ENCODE measurements at regions not wholly inside any gene's neighbourhood (a gene's known extent, or its start where the extent isn't known, plus 50 kb on each side); places are given as distances from the start of the nearest gene placed in this dataset.

DNA sequence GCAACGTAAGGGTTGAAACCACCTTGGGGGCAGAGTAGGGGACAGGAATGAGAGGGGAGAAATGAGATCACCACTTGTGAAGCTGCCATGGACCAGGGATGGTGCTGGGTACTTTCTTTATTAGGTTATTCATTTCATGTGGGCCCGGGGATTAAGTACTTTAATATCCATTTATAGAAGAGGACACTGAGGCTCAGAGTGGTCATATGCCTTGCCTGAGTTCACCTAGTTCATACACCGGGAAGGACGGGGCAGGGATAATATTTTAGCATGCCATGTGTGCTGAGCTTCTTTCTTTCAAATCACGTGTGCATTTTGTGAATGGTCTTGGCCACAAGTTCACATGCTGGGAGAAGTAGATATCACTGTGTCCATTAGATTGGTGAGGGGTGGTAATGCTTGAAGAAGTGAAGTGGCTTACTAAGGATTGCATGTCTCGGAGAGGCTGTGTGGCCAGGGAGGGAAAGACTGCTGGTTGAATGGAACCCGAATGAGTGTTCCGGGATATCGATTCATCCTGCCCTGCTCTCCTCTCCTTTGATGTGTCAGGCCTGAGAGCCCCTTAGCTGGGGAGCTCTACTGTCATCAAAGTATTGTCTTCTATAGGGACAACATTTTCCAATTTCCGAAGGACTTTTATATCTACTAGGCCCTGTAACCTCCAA is 187.1 kb downstream of the MYCN start:
- ATAC-seq (replicated peaks in 6 of 8) = no peak
- Histone ChIP-seq H3K27ac (no peak overlapping the region), H3K4me3 (no peak overlapping the region), H3K4me1 (replicated peaks in 1 of 2) (peaks cover 0 to 7% of the 10 kb centered on the region in 2 donors)
- WGBS, 10 experiments = 4 to 100% (median 87%) methylated on average over 1 to 6 of the region's 10 CpGs; no CpG with 5 or more reads in 2 of the 10 experiments
- in situ Hi-C loops (cut with MboI; ENCODE audit: low pct_unique_long_range_greater_than_20kb in 2 of 9, low sequenced_read_pairs in 9 of 9, unreplicated experiment in 9 of 9) = no loop called here

DNA sequence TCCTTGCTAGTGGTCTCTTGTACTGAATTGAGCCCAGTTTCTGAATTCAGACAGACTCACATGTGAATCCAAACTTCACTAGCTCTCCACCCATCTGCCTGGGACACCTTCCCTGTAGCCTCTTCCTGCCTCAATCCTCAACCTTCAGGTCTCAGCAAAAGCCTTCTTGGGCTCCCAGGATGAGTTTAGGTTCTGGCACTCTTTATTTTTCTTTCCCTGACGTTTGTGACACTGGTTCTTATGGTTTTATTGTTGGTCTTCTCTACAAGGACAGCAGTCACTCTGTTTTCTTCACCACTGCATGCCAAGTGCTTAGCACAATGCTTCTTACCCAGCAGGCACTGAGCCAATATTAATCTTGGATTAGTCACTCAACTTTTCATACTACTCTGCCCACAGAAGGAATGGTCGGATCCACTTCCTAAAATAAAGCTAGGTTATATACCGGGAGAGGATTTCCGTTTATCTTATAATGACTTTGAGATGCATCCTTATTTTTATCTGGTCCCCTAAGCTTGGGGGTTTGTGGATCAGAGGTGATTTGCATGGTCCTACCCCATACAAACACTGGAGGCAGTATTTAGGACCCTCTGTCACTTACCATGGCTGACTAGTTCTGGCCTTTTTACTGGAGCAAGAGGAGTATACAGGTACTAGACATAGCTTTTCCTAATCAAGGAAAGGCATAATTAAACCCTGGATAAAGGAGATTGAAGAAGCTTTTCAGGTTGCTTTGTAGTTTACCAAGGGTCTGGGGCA is 186.3 kb downstream of the MYCN start:
- in situ Hi-C loops (cut with MboI; ENCODE audit: low pct_unique_long_range_greater_than_20kb in 2 of 9, low sequenced_read_pairs in 9 of 9, unreplicated experiment in 9 of 9) = no loop called here
- 49 to 100% (median 89%) methylated on average over 1 to 4 of the region's 4 CpGs; no CpG with 5 or more reads in 1 of the 10 experiments for WGBS, 10 experiments
- ATAC-seq (replicated peaks in 6 of 8) = peak in 1 of 8 experiments; percentile 34
- Histone ChIP-seq H3K4me3 (no peak overlapping the region), H3K4me1 (replicated peaks in 1 of 2) (peaks cover 0 to 7% of the 10 kb centered on the region in 2 donors), H3K27ac (no peak overlapping the region)

DNA sequence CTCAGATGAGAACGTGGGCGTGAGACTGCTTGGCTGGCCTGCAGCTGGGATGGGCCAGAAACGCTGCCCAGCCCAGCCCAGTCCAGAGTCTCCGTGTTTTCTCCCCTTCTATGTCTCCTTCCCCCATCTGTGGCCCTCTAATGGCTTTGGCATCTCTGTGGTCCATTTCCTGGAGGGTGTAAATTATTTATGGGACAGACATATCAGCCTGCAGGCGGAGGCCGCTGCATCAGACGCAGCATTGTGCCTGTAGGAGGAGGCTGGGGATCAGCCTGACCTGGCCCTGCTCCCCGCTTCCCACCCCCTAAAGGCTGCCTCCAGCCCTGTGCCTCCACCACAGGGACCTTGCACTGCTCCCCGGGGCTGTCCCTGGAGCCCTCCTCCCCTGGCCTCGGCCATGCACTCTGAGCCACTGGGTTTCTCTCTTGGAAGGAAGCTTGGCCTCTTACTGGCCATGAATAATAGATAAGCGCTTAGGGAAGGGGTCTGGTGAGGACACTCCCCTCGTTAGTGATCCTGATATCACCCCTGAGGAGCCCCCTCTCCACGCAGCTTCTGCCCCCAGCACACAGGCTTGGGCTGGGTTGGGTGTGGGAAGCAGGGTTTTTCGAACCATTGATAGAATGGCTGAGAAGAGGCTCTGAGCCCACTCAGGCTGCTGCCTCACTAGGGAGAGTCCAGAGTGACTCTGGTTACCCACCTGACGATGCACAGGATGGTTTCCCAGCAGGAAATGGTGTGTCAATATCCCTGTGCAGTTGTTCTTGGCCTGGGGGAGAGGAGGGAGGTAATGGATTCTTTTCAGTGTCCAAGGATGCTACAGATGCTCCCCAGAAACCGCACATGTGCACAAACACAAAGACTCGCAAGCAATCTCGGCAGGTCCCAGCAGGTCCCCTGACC is 185.5 kb downstream of the MYCN start:
- H3K4me3 ChIP-seq = no peak overlapping the region
- peak in 1 of 8 experiments; percentile 81 for ATAC-seq (replicated peaks in 6 of 8)
- in situ Hi-C loops (cut with MboI; ENCODE audit: low pct_unique_long_range_greater_than_20kb in 2 of 9, low sequenced_read_pairs in 9 of 9, unreplicated experiment in 9 of 9) = no loop called here

DNA sequence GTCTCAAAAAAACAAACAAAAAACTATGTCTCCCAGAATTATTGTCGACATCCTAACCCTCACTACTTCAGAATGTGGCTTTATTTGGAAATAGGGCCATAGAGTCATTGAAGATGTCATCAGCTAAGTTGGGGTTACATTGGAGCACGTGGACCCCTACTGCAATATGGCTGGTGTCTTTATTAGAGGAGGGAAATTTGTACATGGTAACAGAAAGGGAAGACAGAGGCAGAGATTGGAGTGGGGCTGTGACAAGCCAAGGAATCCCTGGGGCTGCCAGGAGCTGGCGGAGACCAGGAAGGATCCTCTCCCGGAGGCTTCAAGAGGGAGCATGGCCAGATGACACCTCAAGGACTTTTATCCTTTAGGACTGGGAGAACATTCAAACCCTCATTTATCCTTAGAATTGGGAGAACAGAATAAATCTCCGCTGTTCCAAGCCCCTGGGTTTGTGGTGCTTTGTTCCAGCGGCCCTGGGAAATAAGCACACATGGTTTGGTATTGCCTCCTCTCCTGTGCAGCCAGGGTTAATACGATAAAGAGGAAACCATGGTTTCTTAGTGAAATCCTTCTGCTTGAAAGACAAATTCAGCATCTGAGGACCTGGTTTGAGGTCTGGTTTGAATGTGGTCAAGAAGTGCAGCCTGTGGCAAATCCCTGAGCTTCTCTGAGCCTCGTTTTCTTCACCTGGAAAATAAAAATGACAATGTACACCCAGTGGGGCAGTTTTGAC is 184.7 kb downstream of the MYCN start:
- Histone ChIP-seq H3K4me1 (replicated peaks in 1 of 2) (peaks cover 0 to 7% of the 10 kb centered on the region in 2 donors), H3K4me3 (no peak overlapping the region), H3K27ac (no peak overlapping the region)
- ATAC-seq (replicated peaks in 6 of 8) = no peak
- WGBS, 10 experiments = 0 to 100% (median 86%) methylated on average over 1 to 5 of the region's 8 CpGs; no CpG with 5 or more reads in 3 of the 10 experiments
- in situ Hi-C loops (cut with MboI; ENCODE audit: low pct_unique_long_range_greater_than_20kb in 2 of 9, low sequenced_read_pairs in 9 of 9, unreplicated experiment in 9 of 9) = no loop called here

More for the DNA sequence above, 185.5 kb downstream of the MYCN start:
- peaks cover 0 to 7% of the 10 kb centered on the region in 2 donors for H3K4me1 ChIP-seq (replicated peaks in 1 of 2)
- no peak overlapping the region for H3K27ac ChIP-seq
- WGBS, 10 experiments = 7 to 100% (median 63%) methylated on average over 1 to 11 of the region's 18 CpGs; no CpG with 5 or more reads in 3 of the 10 experiments

DNA sequence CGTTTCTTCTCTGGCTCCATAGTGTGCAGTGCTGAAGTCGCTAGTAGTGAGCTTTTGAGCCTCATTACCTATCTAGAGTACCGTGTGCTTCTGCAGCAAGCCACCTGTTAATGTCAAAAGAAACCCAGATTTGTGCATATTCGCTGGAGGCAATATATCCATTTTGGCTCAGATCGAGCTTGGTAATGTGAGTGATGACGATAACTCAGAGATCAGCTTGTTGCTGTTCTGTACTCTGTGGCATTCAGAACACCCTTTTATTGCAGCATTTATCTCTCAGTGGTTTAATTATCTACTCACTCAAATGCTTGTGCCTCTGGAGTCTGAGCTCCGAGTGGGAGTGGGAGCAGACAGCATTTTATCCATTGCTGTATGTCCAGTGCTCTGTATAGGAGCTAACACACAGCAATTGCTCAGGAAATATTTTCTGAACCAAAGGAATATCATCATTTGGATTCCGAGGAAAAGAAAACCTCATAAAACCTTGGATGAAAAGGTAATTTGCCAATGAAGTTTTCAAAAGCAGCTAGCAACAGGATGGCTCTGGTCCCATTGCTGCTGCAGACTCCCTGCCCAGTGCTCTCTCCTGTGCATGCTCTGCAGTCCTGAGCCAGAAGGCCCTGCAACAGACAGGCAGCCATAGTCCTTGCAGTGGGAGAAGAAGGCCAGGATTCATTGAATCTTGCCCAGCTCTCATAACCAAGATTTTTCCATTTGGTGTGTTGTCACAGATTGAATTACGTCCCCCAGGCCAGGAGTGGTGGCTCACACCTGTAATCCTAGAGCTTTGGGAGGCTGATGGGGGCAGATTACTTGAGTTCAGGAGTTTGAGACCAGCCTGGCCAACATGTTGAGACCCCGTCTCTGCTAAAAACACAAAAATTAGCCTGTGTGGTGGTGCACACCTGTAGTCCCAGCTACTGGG is 183.8 kb downstream of the MYCN start:
- WGBS, 10 experiments = 0 to 100% (median 67%) methylated on average over 1 to 9 of the region's 10 CpGs; no CpG with 5 or more reads in 2 of the 10 experiments
- no peak for ATAC-seq (replicated peaks in 6 of 8)
- Histone ChIP-seq H3K27ac (no peak overlapping the region), H3K4me3 (no peak overlapping the region), H3K4me1 (replicated peaks in 1 of 2) (peaks cover 0 to 7% of the 10 kb centered on the region in 2 donors)
- in situ Hi-C loops (cut with MboI; ENCODE audit: low pct_unique_long_range_greater_than_20kb in 2 of 9, low sequenced_read_pairs in 9 of 9, unreplicated experiment in 9 of 9) = no loop called here

DNA sequence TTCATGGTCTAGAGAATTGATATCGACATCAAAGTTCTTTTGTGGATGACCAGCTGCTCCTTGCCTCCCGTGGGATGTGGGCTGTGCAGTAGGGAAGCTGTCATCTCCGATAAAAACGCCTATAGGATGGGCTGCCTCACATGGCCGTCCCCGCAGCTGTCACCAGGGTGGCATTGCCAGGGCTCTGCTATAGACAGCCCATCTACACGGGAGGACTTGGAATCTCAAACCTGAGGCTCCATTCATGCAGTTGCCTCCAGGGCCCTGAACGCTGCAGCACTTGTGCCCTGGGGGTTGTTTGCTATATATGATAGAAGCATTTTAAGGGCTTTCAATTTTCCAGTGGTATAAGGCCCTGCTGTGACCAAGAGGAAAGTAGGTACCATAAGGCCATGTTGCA is 183.1 kb downstream of the MYCN start:
- H3K4me1 ChIP-seq (replicated peaks in 1 of 2) = peaks cover 0 to 7% of the 10 kb centered on the region in 2 donors
- H3K27ac ChIP-seq = no peak overlapping the region
- ATAC-seq (replicated peaks in 6 of 8) = peak in 1 of 8 experiments; percentile 38
- H3K4me3 ChIP-seq = no peak overlapping the region
- 0 to 54% (median 16%) methylated on average over 1 to 5 of the region's 8 CpGs; no CpG with 5 or more reads in 3 of the 10 experiments for WGBS, 10 experiments
- in situ Hi-C loops (cut with MboI; ENCODE audit: low pct_unique_long_range_greater_than_20kb in 2 of 9, low sequenced_read_pairs in 9 of 9, unreplicated experiment in 9 of 9) = no loop called here

DNA sequence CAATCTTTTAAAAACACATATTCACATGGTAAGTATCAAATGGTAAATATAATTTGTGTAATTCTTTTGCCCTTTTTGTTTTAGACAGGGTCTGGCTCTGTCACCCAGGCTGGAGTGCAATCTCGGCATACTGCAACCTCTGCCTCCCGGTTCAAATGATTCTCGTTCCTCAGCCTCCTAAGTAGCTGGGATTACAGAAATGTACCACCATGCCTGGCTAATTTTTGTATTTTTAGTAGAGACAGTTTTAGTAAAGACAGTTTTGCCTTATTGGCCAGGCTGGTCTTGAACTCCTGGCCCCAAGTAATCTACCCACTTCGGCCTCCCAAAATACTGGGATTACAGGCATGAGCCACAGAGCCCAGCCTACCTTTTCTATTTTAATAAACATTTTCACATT is 182.2 kb downstream of the MYCN start:
- Histone ChIP-seq H3K4me3 (no peak overlapping the region), H3K4me1 (replicated peaks in 1 of 2) (peaks cover 0 to 7% of the 10 kb centered on the region in 2 donors), H3K27ac (no peak overlapping the region)
- WGBS, 10 experiments = 17 to 100% (median 75%) methylated on average over 2 to 4 of the region's 4 CpGs; no CpG with 5 or more reads in 1 of the 10 experiments
- in situ Hi-C loops (cut with MboI; ENCODE audit: low pct_unique_long_range_greater_than_20kb in 2 of 9, low sequenced_read_pairs in 9 of 9, unreplicated experiment in 9 of 9) = no loop called here
- no peak for ATAC-seq (replicated peaks in 6 of 8)

DNA sequence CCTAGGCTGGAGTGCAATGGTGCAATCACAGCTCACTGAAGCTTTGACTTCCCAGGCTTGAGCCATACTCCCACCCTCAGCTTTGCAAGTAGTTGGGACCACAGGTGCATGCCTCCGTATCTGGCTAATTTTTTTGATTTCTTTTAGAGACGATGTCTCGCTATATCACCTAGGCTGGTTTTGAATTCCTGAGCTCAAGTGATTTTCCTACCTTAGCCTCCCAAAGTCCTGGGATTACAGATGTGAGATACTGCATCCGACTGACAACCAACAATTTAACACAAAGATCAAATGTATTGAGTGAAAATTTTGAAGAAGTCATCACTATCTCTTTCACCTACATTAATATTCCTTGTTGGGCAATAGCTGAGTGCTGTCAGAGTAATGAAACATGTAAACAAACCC is 181.6 kb downstream of the MYCN start:
- H3K4me3 ChIP-seq = no peak overlapping the region
- H3K27ac ChIP-seq = no peak overlapping the region
- H3K4me1 ChIP-seq (replicated peaks in 1 of 2) = peaks cover 0 to 7% of the 10 kb centered on the region in 2 donors
- in situ Hi-C loops (cut with MboI; ENCODE audit: low pct_unique_long_range_greater_than_20kb in 2 of 9, low sequenced_read_pairs in 9 of 9, unreplicated experiment in 9 of 9) = no loop called here
- no peak for ATAC-seq (replicated peaks in 6 of 8)
- 67 to 100% (median 83%) methylated on average over 1 to 4 of the region's 4 CpGs; no CpG with 5 or more reads in 3 of the 10 experiments for WGBS, 10 experiments

DNA sequence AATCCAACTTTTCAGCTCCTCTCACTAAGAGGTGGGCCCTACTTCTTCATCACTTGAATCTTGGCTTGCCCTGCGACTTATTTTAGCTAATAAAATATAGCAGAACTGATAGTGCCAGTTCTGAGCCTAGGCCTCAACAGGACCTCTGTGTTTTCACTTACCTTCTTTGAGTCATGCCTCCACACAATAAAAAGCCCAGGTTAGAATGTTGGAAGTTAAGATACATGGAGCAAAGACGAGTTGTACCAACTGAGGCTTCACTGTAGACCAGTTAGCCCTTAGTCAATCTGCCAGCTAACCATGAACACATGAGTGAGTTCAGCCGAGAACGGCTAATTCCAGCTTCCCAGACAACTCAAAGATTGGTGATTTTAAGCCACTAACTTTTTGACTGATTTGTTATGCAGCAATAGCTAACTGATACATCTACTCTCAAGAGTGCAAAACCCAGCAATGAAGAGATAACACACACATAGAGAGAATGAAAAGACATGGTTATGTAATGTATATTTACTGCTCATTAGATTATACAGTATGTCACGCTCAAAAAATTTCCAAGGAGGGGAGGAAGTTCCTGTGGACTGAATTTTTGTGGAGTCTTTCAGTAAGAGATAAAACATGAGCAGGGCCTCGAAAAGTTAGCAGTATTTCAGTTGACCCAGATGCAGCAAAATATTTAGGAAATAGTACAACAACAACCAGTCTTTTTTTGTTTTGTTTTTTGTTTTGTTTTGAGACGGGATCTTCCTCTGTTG is 181.1 kb downstream of the MYCN start:
- H3K27ac ChIP-seq = no peak overlapping the region
- 33 to 100% (median 85%) methylated on average over 1 to 7 of the region's 7 CpGs; no CpG with 5 or more reads in 2 of the 10 experiments for WGBS, 10 experiments
- no peak overlapping the region for H3K4me3 ChIP-seq
- in situ Hi-C loops (cut with MboI; ENCODE audit: low pct_unique_long_range_greater_than_20kb in 2 of 9, low sequenced_read_pairs in 9 of 9, unreplicated experiment in 9 of 9) = no loop called here
- ATAC-seq (replicated peaks in 6 of 8) = no peak
- H3K4me1 ChIP-seq (replicated peaks in 1 of 2) = peaks cover 0 to 7% of the 10 kb centered on the region in 2 donors

DNA sequence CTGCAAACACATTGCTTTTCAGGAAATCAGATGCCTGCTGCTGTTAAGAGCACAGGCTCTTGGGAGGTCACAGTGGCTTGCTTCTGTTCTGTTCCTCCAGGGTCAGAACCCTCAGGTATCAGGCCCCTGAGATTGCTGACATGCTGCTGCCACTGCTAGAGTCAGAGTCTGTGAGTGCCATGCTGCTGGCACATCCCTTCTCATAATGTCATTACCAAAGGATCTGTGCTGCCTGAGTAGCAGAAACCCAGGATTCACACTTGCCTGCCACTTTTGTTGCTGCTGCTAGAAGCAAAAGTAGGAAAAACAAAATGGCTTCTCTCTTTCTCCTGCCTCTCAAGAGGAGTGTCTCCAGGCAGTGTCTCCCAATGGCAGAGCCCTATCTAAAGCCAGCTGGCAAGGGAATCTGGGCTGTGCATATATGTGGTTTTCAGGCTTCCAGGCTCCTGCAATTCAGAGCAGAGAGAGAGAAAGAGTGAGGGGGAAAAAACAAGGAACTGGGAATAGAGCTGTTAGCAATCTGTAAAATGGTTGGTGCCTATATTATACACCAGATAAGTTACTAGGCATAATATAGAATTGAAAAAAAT is 180.3 kb downstream of the MYCN start:
- peak in 1 of 8 experiments; percentile 68 for ATAC-seq (replicated peaks in 6 of 8)
- in situ Hi-C loops (cut with MboI; ENCODE audit: low pct_unique_long_range_greater_than_20kb in 2 of 9, low sequenced_read_pairs in 9 of 9, unreplicated experiment in 9 of 9) = no loop called here
- peaks cover 3% of the 10 kb centered on the region in 2 donors for H3K4me1 ChIP-seq (replicated peaks in 1 of 2)
- no peak overlapping the region for H3K27ac ChIP-seq
- no peak overlapping the region for H3K4me3 ChIP-seq

DNA sequence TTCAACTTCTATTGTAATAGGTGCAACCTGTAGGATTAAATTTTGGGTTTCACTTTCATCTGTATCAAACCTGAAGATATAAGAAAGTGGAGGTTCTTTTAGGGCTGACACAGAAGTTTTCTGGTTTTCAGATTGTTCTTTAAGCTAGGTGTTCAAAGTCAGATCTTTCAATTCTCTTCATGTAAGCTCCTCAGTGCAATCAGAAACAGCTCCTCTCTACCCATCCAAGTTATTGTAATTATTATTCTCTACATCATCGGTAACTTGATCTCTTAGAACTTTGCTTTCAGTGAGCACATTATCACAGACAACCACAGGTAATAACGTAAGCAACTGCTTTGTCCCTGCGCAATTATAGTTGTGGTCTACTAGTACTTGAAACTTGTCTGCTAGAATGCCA is 179.4 kb downstream of the MYCN start:
- Histone ChIP-seq H3K4me1 (replicated peaks in 1 of 2) (peaks cover 6 to 12% of the 10 kb centered on the region in 2 donors), H3K4me3 (no peak overlapping the region), H3K27ac (no peak overlapping the region)
- no peak for ATAC-seq (replicated peaks in 6 of 8)
- in situ Hi-C loops (cut with MboI; ENCODE audit: low pct_unique_long_range_greater_than_20kb in 2 of 9, low sequenced_read_pairs in 9 of 9, unreplicated experiment in 9 of 9) = no loop called here
- 38 to 100% (median 88%) methylated on average over 1 to 3 of the region's 3 CpGs; no CpG with 5 or more reads in 2 of the 10 experiments for WGBS, 10 experiments

Measured in motor neuron (in vitro differentiated cells).